GM23338 (cell line): ENCODE measurements at regions not wholly inside any gene's neighbourhood (a gene's known extent, or its start where the extent isn't known, plus 50 kb on each side); places are given as distances from the start of the nearest gene placed in this dataset.

Experiments used
- EZH2 ChIP-seq: fragments of 200-600 bp; sonication (generic); IDR thresholded peaks from one replicate; pipeline ENCODE4 v1.8.0; 2017; ENCODE audit warnings: antibody characterized with exemption, mild to moderate bottlenecking, low read depth; ENCODE audit not compliant: unreplicated experiment
- ZNF114 ChIP-seq: fragments of 250-450 bp; sonication (Bioruptor Pico); IDR thresholded peaks from 2 replicates; pipeline ENCODE4 v1.5.0; 2020; ENCODE audit warnings: mild to moderate bottlenecking, moderate library complexity
- TF ChIP-seq, protein P1 (sequence below), 2 experiments: fragments of 200-600 bp in 1 of 2; sonication (generic) in 1 of 2; conservative IDR thresholded peaks; 2 replicates each; pipeline versions ENCODE4 v1.5.1 to v1.6.1; 2016 to 2017; ENCODE audit warnings: antibody characterized with exemption in 2 of 2, low read depth in 2 of 2, mild to moderate bottlenecking in 2 of 2, moderate library complexity in 1 of 2
- TF ChIP-seq, protein P2 (sequence below): IDR thresholded peaks from one replicate; pipeline ENCODE4 v1.6.1; 2018; ENCODE audit warnings: antibody characterized with exemption; ENCODE audit not compliant: unreplicated experiment

DNA sequence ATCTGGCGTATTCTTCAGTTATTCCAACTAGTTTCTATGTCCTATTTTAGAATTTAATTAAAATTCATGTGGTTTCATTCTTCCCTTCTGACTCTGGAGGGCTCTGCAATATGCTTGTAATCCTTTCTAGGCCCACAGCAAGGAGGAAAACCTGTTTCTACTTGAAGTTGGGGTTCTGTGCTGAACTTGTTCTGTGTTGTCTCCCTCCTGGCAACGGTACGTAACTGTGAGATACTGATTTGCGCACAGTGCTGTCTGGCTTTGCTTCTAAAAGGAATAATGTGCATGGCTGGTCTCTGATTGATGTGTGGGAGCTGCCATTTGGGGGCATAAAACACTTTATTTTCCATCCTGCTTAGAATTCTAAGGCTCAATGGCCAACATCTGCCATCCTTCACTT, 81.7 kb downstream of the NABP1 start:
- TF ChIP-seq, protein P1, sequence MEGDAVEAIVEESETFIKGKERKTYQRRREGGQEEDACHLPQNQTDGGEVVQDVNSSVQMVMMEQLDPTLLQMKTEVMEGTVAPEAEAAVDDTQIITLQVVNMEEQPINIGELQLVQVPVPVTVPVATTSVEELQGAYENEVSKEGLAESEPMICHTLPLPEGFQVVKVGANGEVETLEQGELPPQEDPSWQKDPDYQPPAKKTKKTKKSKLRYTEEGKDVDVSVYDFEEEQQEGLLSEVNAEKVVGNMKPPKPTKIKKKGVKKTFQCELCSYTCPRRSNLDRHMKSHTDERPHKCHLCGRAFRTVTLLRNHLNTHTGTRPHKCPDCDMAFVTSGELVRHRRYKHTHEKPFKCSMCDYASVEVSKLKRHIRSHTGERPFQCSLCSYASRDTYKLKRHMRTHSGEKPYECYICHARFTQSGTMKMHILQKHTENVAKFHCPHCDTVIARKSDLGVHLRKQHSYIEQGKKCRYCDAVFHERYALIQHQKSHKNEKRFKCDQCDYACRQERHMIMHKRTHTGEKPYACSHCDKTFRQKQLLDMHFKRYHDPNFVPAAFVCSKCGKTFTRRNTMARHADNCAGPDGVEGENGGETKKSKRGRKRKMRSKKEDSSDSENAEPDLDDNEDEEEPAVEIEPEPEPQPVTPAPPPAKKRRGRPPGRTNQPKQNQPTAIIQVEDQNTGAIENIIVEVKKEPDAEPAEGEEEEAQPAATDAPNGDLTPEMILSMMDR (conservative IDR thresholded peaks at IDR 0.05; ENCODE audit: low read depth in 2 of 2): no peak
- TF ChIP-seq EZH2: no peak
- TF ChIP-seq ZNF114 (CRISPR knock-in tag): no peak
- TF ChIP-seq, protein P2, sequence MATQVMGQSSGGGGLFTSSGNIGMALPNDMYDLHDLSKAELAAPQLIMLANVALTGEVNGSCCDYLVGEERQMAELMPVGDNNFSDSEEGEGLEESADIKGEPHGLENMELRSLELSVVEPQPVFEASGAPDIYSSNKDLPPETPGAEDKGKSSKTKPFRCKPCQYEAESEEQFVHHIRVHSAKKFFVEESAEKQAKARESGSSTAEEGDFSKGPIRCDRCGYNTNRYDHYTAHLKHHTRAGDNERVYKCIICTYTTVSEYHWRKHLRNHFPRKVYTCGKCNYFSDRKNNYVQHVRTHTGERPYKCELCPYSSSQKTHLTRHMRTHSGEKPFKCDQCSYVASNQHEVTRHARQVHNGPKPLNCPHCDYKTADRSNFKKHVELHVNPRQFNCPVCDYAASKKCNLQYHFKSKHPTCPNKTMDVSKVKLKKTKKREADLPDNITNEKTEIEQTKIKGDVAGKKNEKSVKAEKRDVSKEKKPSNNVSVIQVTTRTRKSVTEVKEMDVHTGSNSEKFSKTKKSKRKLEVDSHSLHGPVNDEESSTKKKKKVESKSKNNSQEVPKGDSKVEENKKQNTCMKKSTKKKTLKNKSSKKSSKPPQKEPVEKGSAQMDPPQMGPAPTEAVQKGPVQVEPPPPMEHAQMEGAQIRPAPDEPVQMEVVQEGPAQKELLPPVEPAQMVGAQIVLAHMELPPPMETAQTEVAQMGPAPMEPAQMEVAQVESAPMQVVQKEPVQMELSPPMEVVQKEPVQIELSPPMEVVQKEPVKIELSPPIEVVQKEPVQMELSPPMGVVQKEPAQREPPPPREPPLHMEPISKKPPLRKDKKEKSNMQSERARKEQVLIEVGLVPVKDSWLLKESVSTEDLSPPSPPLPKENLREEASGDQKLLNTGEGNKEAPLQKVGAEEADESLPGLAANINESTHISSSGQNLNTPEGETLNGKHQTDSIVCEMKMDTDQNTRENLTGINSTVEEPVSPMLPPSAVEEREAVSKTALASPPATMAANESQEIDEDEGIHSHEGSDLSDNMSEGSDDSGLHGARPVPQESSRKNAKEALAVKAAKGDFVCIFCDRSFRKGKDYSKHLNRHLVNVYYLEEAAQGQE: no peak
